Mucosa of rectum (tissue), 2 donors: ENCODE measurements at regions not wholly inside any gene's neighbourhood (a gene's known extent, or its start where the extent isn't known, plus 50 kb on each side); places are given as distances from the start of the nearest gene placed in this dataset.

Source experiments
- H3K27ac ChIP-seq, 2 donors: one replicate each; pipeline ENCODE4 v1.7.0; 2013; ENCODE audit warnings: inconsistent platforms in 2 of 2, low read depth in 2 of 2, low read length in 2 of 2
- H3K27me3 ChIP-seq, 2 donors: one replicate each; pipeline ENCODE4 v1.7.0; 2013; ENCODE audit warnings: low read length in 2 of 2; ENCODE audit not compliant: control insufficient read depth in 2 of 2, insufficient read depth in 2 of 2
- H3K36me3 ChIP-seq, 2 donors: one replicate each; pipeline ENCODE4 v1.7.0; 2013; ENCODE audit warnings: low read length in 2 of 2; ENCODE audit not compliant: control insufficient read depth in 2 of 2, insufficient read depth in 2 of 2
- H3K4me1 ChIP-seq, 2 donors: one replicate each; pipeline ENCODE4 v1.7.0; 2013; ENCODE audit warnings: low read length in 2 of 2, mild to moderate bottlenecking in 1 of 2; ENCODE audit not compliant: control insufficient read depth in 2 of 2, insufficient read depth in 2 of 2
- H3K4me3 ChIP-seq, 2 donors: one replicate each; pipeline ENCODE4 v1.7.0; 2013; ENCODE audit warnings: low read length in 2 of 2
- H3K9ac ChIP-seq, 2 donors: one replicate each; pipeline ENCODE4 v1.7.0; 2013; ENCODE audit warnings: low read length in 2 of 2, low read depth in 1 of 2, mild to moderate bottlenecking in 1 of 2
- H3K9me3 ChIP-seq, 2 donors: one replicate each; pipeline ENCODE4 v1.7.0; 2013; ENCODE audit warnings: low read length in 2 of 2; ENCODE audit not compliant: control insufficient read depth in 2 of 2
- donor health status: healthy.
- donor health status: Normal muscosa, but diverticular disease.

- Histone ChIP-seq H3K27ac (no peak overlapping the region), H3K4me1 (no peaks in the 10 kb centered on the region), H3K9ac (no peak overlapping the region), H3K36me3 (no peaks in the 10 kb centered on the region), H3K9me3 (no peaks in the 10 kb centered on the region), H3K27me3 (no peaks in the 10 kb centered on the region), H3K4me3 (no peak overlapping the region)
These were observed 719.3 kb upstream of the ZNF608 start for GRCh38 chr5:125465703-125466102.

GRCh38 chr5:125467222-125467621 is 720.8 kb upstream of the ZNF608 start:
- no peak overlapping the region for H3K4me3 ChIP-seq
- no peaks in the 10 kb centered on the region for H3K4me1 ChIP-seq
- no peak overlapping the region for H3K27ac ChIP-seq
- H3K9me3 ChIP-seq, result no peaks in the 10 kb centered on the region
- no peaks in the 10 kb centered on the region for H3K36me3 ChIP-seq
- H3K27me3 ChIP-seq, result no peaks in the 10 kb centered on the region
- no peak overlapping the region for H3K9ac ChIP-seq

- H3K9ac ChIP-seq, result no peak overlapping the region
- H3K27me3 ChIP-seq, result no peaks in the 10 kb centered on the region
- no peaks in the 10 kb centered on the region for H3K36me3 ChIP-seq
- H3K4me1 ChIP-seq, result no peaks in the 10 kb centered on the region
- no peaks in the 10 kb centered on the region for H3K9me3 ChIP-seq
- no peak overlapping the region for H3K27ac ChIP-seq
- no peak overlapping the region for H3K4me3 ChIP-seq
These were observed 724.0 kb upstream of the ZNF608 start for GRCh38 chr5:125470280-125470902.

- Histone ChIP-seq H3K27ac (no peak overlapping the region), H3K36me3 (no peaks in the 10 kb centered on the region), H3K9ac (no peak overlapping the region), H3K4me3 (no peak overlapping the region), H3K27me3 (no peaks in the 10 kb centered on the region), H3K4me1 (no peaks in the 10 kb centered on the region), H3K9me3 (no peaks in the 10 kb centered on the region)
These were observed 730.6 kb upstream of the ZNF608 start for GRCh38 chr5:125476901-125477585.

GRCh38 chr5:125477586-125477975 is 731.1 kb upstream of the ZNF608 start:
- no peaks in the 10 kb centered on the region for H3K36me3 ChIP-seq
- H3K27ac ChIP-seq, result no peak overlapping the region
- H3K4me1 ChIP-seq, result no peaks in the 10 kb centered on the region
- no peaks in the 10 kb centered on the region for H3K9me3 ChIP-seq
- H3K9ac ChIP-seq, result no peak overlapping the region
- no peak overlapping the region for H3K4me3 ChIP-seq
- H3K27me3 ChIP-seq, result no peaks in the 10 kb centered on the region

GRCh38 chr5:125478599-125478998 is 732.2 kb upstream of the ZNF608 start:
- no peaks in the 10 kb centered on the region for H3K27me3 ChIP-seq
- no peaks in the 10 kb centered on the region for H3K9me3 ChIP-seq
- H3K4me3 ChIP-seq, result no peak overlapping the region
- H3K36me3 ChIP-seq, result no peaks in the 10 kb centered on the region
- H3K4me1 ChIP-seq, result no peaks in the 10 kb centered on the region
- H3K9ac ChIP-seq, result no peak overlapping the region
- H3K27ac ChIP-seq, result no peak overlapping the region

GRCh38 chr5:125480911-125481310 is 734.5 kb upstream of the ZNF608 start:
- H3K4me3 ChIP-seq, result no peak overlapping the region
- H3K4me1 ChIP-seq, result peaks cover 4 to 13% of the 10 kb centered on the region in 2 donors
- no peaks in the 10 kb centered on the region for H3K9me3 ChIP-seq
- H3K9ac ChIP-seq, result no peak overlapping the region
- H3K27ac ChIP-seq, result no peak overlapping the region
- H3K27me3 ChIP-seq, result no peaks in the 10 kb centered on the region
- no peaks in the 10 kb centered on the region for H3K36me3 ChIP-seq

- Histone ChIP-seq H3K4me1 (peaks cover 4 to 13% of the 10 kb centered on the region in 2 donors), H3K36me3 (no peaks in the 10 kb centered on the region), H3K27ac (no peak overlapping the region), H3K4me3 (no peak overlapping the region), H3K9me3 (no peaks in the 10 kb centered on the region), H3K9ac (no peak overlapping the region), H3K27me3 (no peaks in the 10 kb centered on the region)
These were observed 735.3 kb upstream of the ZNF608 start for GRCh38 chr5:125481506-125482465.

- no peak overlapping the region for H3K4me3 ChIP-seq
- H3K9ac ChIP-seq, result no peak overlapping the region
- H3K27me3 ChIP-seq, result no peaks in the 10 kb centered on the region
- H3K9me3 ChIP-seq, result no peaks in the 10 kb centered on the region
- H3K27ac ChIP-seq, result no peak overlapping the region
- H3K36me3 ChIP-seq, result no peaks in the 10 kb centered on the region
- peaks cover 4 to 13% of the 10 kb centered on the region in 2 donors for H3K4me1 ChIP-seq
These were observed 737.2 kb upstream of the ZNF608 start for GRCh38 chr5:125483609-125484008.

GRCh38 chr5:125484272-125484741 is 737.9 kb upstream of the ZNF608 start:
- H3K4me3 ChIP-seq, result peak overlapping the region in 1 of 2 donors; percentile 53
- peak overlapping the region; percentile 62 to 67 for H3K27ac ChIP-seq
- no peaks in the 10 kb centered on the region for H3K27me3 ChIP-seq
- H3K36me3 ChIP-seq, result no peaks in the 10 kb centered on the region
- H3K9me3 ChIP-seq, result no peaks in the 10 kb centered on the region
- peaks cover 4 to 13% of the 10 kb centered on the region in 2 donors for H3K4me1 ChIP-seq
- H3K9ac ChIP-seq, result peak overlapping the region in 1 of 2 donors; percentile 2
